ENCODE measurements at regions not wholly inside any gene's neighbourhood (a gene's known extent, or its start where the extent isn't known, plus 50 kb on each side); places are given as distances from the start of the nearest gene placed in this dataset.

DNA sequence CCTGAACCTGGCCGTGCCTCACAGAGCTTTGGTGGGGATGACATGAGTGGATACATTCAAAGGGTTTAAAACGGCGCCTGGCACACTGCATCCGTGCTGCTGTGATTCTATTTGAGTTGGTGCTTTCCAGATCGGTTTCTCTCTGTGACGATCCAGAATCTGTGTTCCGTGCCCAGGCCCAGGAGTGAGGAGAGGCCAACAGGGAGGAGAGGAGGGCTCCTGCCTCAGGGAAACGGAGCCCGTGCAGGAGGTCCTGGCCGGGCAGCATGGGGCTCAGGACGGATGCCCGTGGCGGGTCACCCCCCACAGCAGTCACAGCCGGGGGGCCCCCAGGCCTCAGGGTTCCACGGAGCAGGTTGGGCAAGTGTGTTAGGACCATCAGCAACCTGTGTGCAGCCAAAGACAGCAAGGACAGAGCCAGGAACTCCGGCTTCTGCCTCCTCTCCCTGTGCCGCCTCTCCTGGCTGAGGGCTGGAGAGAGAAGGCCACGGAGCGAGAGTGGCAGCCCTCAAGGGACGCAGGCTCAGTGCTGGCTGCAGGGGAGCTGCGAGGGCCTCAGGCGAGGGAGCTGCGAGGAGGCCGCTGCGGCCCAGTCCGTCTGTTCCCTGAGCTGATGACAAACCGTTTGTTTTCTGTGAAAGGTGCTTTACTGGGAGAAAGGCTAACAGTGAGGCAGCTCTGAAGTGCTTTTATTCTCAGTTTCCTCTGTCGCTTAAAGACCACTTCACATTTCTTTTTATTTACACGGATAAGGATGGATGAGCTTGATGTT, 99.3 kb downstream of the METRNL start:
- Histone ChIP-seq H3K4me1 (ENCODE audit: control insufficient read depth in 2 of 2, insufficient read depth in 2 of 2, low read length in 1 of 2) (no peaks in the 10 kb centered on the region), H3K36me3 (ENCODE audit: control insufficient read depth in 2 of 2, insufficient read depth in 2 of 2, low read length in 1 of 2) (no peaks in the 10 kb centered on the region), H3K4me3 (ENCODE audit: low read depth in 1 of 2, low read length in 2 of 2) (no peak overlapping the region), H3K9me3 (ENCODE audit: control insufficient read depth in 2 of 2, insufficient read depth in 1 of 2, low read depth in 1 of 2, low read length in 1 of 2) (no peaks in the 10 kb centered on the region), H3K27me3 (ENCODE audit: control insufficient read depth in 1 of 2, insufficient read depth in 2 of 2, low read length in 2 of 2) (no peaks in the 10 kb centered on the region), H3K27ac (ENCODE audit: low read depth in 2 of 2, low read length in 1 of 2) (no peak overlapping the region)
- WGBS, 2 donors, result 85 to 86% methylated on average over 26 to 29 of the region's 29 CpGs

DNA sequence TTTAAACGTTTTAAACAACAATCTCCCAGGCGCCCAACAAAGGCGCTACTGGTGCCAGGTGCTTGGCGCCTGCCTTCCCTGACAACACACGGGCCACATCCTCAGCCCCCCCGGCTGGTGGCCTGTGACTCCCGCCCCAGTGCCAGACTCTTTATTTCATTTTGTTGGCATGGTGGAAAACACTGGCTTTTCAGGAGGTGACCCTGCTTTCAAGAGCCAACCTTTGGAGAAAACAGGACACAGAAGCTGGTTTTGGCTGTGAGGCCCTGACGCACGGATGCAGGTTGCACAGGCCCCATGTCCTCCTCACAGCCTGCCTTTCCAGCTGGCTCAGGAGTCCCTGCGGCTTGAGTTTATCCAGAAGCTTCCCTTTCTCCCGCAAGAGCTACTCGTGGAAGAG, 100.0 kb downstream of the METRNL start:
- Histone ChIP-seq H3K4me1 (ENCODE audit: control insufficient read depth in 2 of 2, insufficient read depth in 2 of 2, low read length in 1 of 2) (no peaks in the 10 kb centered on the region), H3K36me3 (ENCODE audit: control insufficient read depth in 2 of 2, insufficient read depth in 2 of 2, low read length in 1 of 2) (no peaks in the 10 kb centered on the region), H3K4me3 (ENCODE audit: low read depth in 1 of 2, low read length in 2 of 2) (no peak overlapping the region), H3K9me3 (ENCODE audit: control insufficient read depth in 2 of 2, insufficient read depth in 1 of 2, low read depth in 1 of 2, low read length in 1 of 2) (no peaks in the 10 kb centered on the region), H3K27me3 (ENCODE audit: control insufficient read depth in 1 of 2, insufficient read depth in 2 of 2, low read length in 2 of 2) (no peaks in the 10 kb centered on the region), H3K27ac (ENCODE audit: low read depth in 2 of 2, low read length in 1 of 2) (no peak overlapping the region)
- 79% methylated on average over 12 of the region's 12 CpGs for WGBS, 2 donors

DNA sequence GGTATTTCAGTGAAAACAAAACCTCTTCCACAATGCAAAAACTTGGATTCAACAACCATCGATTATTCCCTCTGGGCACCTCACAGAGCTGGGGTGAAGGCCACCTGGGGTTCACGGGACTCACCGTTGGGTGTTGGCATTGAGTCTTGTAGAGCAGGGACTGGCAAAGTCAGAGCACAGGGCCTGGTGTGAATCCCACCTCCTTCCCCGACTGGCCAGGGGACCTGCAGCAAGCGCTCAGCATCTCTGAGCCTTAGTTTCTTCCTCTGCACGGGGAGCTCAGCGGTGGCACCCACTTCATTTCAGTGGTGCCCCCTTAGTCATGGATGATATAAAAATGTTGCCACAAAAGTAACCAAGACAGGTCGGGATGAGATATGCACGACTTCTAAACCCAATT, 100.4 kb downstream of the METRNL start:
- H3K36me3 ChIP-seq (ENCODE audit: control insufficient read depth in 2 of 2, insufficient read depth in 2 of 2, low read length in 1 of 2), result no peaks in the 10 kb centered on the region
- no peak overlapping the region for H3K27ac ChIP-seq (ENCODE audit: low read depth in 2 of 2, low read length in 1 of 2)
- H3K4me1 ChIP-seq (ENCODE audit: control insufficient read depth in 2 of 2, insufficient read depth in 2 of 2, low read length in 1 of 2), result no peaks in the 10 kb centered on the region
- no peaks in the 10 kb centered on the region for H3K9me3 ChIP-seq (ENCODE audit: control insufficient read depth in 2 of 2, insufficient read depth in 1 of 2, low read depth in 1 of 2, low read length in 1 of 2)
- WGBS, 2 donors, result 85 to 88% methylated on average over 9 of the region's 9 CpGs
- H3K27me3 ChIP-seq (ENCODE audit: control insufficient read depth in 1 of 2, insufficient read depth in 2 of 2, low read length in 2 of 2), result no peaks in the 10 kb centered on the region
- no peak overlapping the region for H3K4me3 ChIP-seq (ENCODE audit: low read depth in 1 of 2, low read length in 2 of 2)

DNA sequence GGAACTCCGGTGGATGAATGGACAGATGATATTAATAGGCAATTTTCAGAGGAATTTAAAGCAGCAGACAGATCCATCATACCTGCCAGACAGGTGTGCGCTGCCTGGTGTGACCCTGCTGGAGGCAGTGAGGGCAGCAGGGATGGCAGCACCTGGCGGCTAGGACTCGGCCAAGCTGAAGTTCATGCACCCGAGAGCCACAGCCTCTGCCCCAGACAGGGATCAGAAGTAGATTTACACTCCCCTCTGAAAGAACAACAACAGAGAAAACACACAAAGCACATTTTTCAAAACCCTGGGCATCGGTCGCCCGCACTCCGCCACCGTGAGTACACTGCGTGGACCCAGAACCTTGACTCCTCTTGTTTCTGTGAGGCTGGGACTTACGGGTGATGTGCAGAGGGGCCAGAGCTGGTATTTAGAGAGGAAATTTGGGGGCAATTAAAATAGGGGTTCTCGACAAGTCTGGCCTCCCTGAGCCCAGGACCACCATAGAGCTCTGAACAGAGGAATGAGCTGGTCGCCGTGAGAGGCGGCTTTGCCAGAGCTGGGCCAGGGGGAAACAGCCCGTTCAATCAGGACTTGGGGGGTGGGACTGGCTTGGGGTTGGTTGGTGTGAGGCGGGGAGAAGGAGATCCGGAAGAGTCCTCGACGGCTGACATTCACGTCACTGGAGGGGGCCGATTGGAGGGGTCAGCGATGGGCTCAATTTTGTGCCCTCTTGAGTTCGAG, 101.0 kb downstream of the METRNL start:
- H3K27ac ChIP-seq (ENCODE audit: low read depth in 2 of 2, low read length in 1 of 2), result no peak overlapping the region
- H3K27me3 ChIP-seq (ENCODE audit: control insufficient read depth in 1 of 2, insufficient read depth in 2 of 2, low read length in 2 of 2), result no peaks in the 10 kb centered on the region
- WGBS, 2 donors, result 93 to 95% methylated on average over 25 of the region's 25 CpGs
- H3K36me3 ChIP-seq (ENCODE audit: control insufficient read depth in 2 of 2, insufficient read depth in 2 of 2, low read length in 1 of 2), result no peaks in the 10 kb centered on the region
- no peak overlapping the region for H3K4me3 ChIP-seq (ENCODE audit: low read depth in 1 of 2, low read length in 2 of 2)
- H3K4me1 ChIP-seq (ENCODE audit: control insufficient read depth in 2 of 2, insufficient read depth in 2 of 2, low read length in 1 of 2), result no peaks in the 10 kb centered on the region
- H3K9me3 ChIP-seq (ENCODE audit: control insufficient read depth in 2 of 2, insufficient read depth in 1 of 2, low read depth in 1 of 2, low read length in 1 of 2), result peaks cover 0 to 2% of the 10 kb centered on the region in 2 donors

DNA sequence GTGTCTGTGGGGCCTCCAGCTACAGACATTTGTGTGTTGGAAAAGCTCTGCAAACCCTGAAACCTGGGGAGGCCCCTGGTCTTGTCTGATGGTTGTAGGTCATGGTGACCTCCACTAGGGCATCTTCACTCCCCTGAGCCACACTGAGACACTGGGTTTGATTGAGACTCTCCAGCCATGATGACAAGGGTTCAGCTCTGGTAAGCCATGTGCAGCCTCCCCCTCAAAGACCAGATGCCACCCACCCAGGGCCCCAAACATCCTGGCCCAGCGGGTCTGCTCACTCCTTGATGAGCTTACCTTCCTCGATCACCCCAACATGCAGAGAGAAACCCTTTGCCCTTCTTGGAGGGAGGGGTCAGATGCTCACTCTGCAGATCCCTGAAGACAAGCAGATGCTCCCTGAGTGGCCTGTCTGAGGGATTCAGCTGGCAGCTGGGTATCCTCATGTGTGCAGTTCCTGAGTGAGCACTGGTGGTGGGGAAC, 101.6 kb downstream of the METRNL start:
- 86 to 94% methylated on average over 2 of the region's 2 CpGs for WGBS, 2 donors

DNA sequence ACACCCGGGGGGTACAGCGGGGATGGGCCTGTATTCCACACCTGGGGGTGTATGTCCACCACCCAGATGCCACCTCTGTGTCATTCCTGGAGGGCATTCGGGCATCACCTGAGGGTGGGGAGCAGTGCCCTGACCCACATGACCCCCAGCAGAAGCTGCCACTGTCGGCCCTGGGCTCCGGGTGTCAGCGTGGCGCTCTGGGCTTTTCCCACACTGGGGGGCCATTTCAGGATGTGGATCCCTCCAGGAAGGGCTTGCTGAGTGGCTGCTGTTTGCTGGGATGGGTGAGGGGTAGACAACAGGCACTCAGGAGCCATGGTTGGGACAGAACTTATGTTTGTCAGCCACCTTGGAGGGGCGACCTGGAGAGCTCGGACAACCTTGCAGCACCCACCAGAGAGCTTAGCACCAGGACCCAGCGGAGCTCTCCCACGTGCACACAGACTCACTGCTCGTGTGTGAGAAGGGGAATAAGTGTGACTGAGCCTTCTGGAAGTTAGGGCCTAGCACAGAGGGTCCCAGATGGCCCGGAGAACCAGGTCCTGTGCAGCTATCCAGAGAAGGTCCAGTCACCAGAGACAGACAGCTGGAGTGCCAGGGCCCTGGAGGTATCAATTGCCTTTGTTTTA, 102.7 kb downstream of the METRNL start:
- peaks cover 0 to 2% of the 10 kb centered on the region in 2 donors for H3K9me3 ChIP-seq (ENCODE audit: control insufficient read depth in 2 of 2, insufficient read depth in 1 of 2, low read depth in 1 of 2, low read length in 1 of 2)
- 83 to 88% methylated on average over 13 of the region's 13 CpGs for WGBS, 2 donors
- no peaks in the 10 kb centered on the region for H3K36me3 ChIP-seq (ENCODE audit: control insufficient read depth in 2 of 2, insufficient read depth in 2 of 2, low read length in 1 of 2)
- H3K27me3 ChIP-seq (ENCODE audit: control insufficient read depth in 1 of 2, insufficient read depth in 2 of 2, low read length in 2 of 2), result no peaks in the 10 kb centered on the region
- H3K27ac ChIP-seq (ENCODE audit: low read depth in 2 of 2, low read length in 1 of 2), result no peak overlapping the region
- no peaks in the 10 kb centered on the region for H3K4me1 ChIP-seq (ENCODE audit: control insufficient read depth in 2 of 2, insufficient read depth in 2 of 2, low read length in 1 of 2)
- no peak overlapping the region for H3K4me3 ChIP-seq (ENCODE audit: low read depth in 1 of 2, low read length in 2 of 2)

More for the DNA sequence above, 101.6 kb downstream of the METRNL start:
- Histone ChIP-seq H3K36me3 (ENCODE audit: control insufficient read depth in 2 of 2, insufficient read depth in 2 of 2, low read length in 1 of 2) (no peaks in the 10 kb centered on the region), H3K27me3 (ENCODE audit: control insufficient read depth in 1 of 2, insufficient read depth in 2 of 2, low read length in 2 of 2) (no peaks in the 10 kb centered on the region), H3K4me3 (ENCODE audit: low read depth in 1 of 2, low read length in 2 of 2) (no peak overlapping the region), H3K4me1 (ENCODE audit: control insufficient read depth in 2 of 2, insufficient read depth in 2 of 2, low read length in 1 of 2) (no peaks in the 10 kb centered on the region), H3K27ac (ENCODE audit: low read depth in 2 of 2, low read length in 1 of 2) (no peak overlapping the region), H3K9me3 (ENCODE audit: control insufficient read depth in 2 of 2, insufficient read depth in 1 of 2, low read depth in 1 of 2, low read length in 1 of 2) (peaks cover 0 to 2% of the 10 kb centered on the region in 2 donors)

DNA sequence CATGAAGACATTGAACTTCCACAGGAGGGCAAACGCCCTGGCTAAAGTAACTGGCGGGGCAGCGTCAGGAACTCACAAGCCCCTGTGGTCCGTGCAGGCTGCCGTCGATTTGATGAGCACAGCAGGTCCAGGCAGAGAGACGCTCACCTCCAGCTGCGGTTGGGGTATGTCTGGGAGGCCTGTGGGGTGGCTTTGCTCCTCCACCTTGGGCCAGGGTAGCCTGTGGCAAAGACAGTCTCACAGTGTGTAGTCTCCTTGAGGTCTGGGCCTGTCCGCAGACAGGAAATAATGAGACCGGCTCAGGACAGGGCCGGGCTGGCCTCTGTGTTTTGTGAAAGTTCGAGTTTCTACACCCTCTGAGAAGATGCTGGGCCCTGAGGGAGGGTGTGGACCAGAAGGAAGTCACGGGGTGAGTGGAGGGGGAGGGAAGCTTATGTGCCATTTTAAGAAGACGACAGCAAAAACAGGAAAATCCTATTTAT, 103.3 kb downstream of the METRNL start:
- Histone ChIP-seq H3K9me3 (ENCODE audit: control insufficient read depth in 2 of 2, insufficient read depth in 1 of 2, low read depth in 1 of 2, low read length in 1 of 2) (peaks cover 0 to 2% of the 10 kb centered on the region in 2 donors), H3K27ac (ENCODE audit: low read depth in 2 of 2, low read length in 1 of 2) (no peak overlapping the region)
- WGBS, 2 donors, result 71 to 78% methylated on average over 14 of the region's 14 CpGs

DNA sequence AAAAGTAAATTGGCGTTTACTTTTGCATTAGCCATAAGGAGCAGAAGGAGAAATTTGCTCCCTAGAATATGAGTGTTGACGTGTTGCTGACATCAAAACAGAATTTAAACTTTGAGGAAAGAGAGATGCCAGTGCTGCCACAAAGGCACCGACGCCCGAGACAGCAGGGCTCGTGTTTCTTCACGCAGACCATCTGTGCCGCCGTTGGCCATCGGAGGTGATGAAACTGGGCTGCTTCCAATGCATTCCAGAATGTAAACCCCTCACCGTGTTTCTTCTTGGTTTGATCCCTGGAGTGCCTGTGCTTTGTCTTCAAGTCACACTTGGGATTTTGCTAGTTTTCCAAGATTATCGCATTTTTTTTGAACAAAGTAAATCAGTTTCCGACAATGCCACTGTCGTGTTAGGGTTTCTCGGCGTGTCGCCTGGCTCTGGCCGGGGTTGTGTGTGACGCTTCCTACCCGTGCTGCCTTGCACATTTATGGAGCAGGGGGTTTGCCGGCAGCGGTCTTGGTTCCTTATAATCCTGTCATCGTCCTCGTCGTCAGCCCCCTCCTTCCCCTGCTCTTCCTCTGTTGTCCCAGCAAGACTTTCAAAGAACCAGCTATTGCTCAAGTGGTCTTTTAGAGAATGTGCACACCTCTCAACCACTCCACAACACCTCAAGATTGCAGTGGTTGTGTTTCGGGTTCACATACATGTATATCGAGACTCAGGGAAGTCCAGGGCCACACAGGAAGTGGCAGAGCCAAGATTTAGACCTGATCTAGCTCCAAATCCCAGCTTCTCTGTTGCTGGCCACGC, 103.9 kb downstream of the METRNL start:
- WGBS, 2 donors, result 86 to 87% methylated on average over 28 of the region's 28 CpGs
- no peaks in the 10 kb centered on the region for H3K36me3 ChIP-seq (ENCODE audit: control insufficient read depth in 2 of 2, insufficient read depth in 2 of 2, low read length in 1 of 2)
- H3K4me1 ChIP-seq (ENCODE audit: control insufficient read depth in 2 of 2, insufficient read depth in 2 of 2, low read length in 1 of 2), result no peaks in the 10 kb centered on the region
- H3K4me3 ChIP-seq (ENCODE audit: low read depth in 1 of 2, low read length in 2 of 2), result no peak overlapping the region
- no peak overlapping the region for H3K27ac ChIP-seq (ENCODE audit: low read depth in 2 of 2, low read length in 1 of 2)
- H3K27me3 ChIP-seq (ENCODE audit: control insufficient read depth in 1 of 2, insufficient read depth in 2 of 2, low read length in 2 of 2), result no peaks in the 10 kb centered on the region
- peaks cover 0 to 2% of the 10 kb centered on the region in 2 donors for H3K9me3 ChIP-seq (ENCODE audit: control insufficient read depth in 2 of 2, insufficient read depth in 1 of 2, low read depth in 1 of 2, low read length in 1 of 2)

More for the DNA sequence above, 103.3 kb downstream of the METRNL start:
- H3K36me3 ChIP-seq (ENCODE audit: control insufficient read depth in 2 of 2, insufficient read depth in 2 of 2, low read length in 1 of 2), result no peaks in the 10 kb centered on the region
- H3K4me3 ChIP-seq (ENCODE audit: low read depth in 1 of 2, low read length in 2 of 2), result no peak overlapping the region
- H3K4me1 ChIP-seq (ENCODE audit: control insufficient read depth in 2 of 2, insufficient read depth in 2 of 2, low read length in 1 of 2), result no peaks in the 10 kb centered on the region
- H3K27me3 ChIP-seq (ENCODE audit: control insufficient read depth in 1 of 2, insufficient read depth in 2 of 2, low read length in 2 of 2), result no peaks in the 10 kb centered on the region

DNA sequence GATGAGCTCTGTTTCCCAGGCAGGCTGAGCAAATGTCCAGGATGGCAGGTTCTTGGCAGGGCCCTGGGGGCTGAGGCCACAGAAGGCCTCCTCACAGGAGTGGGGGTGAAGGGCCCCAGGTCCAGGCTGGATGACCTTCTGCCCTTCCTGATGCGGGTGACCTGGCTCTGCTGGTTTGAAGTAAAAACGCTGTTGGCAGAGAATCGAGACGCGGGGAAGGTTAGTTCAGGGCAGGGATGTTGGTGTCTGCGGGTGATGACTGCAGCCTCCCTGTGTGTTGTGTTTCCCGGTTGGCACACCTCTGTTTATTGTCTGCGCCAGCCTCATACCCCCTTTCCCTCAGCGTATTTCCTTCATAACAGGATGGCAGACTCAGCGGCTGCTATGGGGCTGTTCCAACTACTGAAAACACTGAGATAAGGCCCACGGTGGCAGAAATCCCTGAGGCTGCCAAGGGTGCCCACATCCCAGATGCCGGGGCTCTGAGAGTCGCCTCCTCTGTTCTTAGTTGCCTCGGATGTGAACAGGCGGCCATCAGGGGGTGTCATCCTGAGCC, 104.6 kb downstream of the METRNL start:
- Histone ChIP-seq H3K4me1 (ENCODE audit: control insufficient read depth in 2 of 2, insufficient read depth in 2 of 2, low read length in 1 of 2) (no peaks in the 10 kb centered on the region), H3K36me3 (ENCODE audit: control insufficient read depth in 2 of 2, insufficient read depth in 2 of 2, low read length in 1 of 2) (no peaks in the 10 kb centered on the region), H3K27ac (ENCODE audit: low read depth in 2 of 2, low read length in 1 of 2) (no peak overlapping the region), H3K9me3 (ENCODE audit: control insufficient read depth in 2 of 2, insufficient read depth in 1 of 2, low read depth in 1 of 2, low read length in 1 of 2) (peaks cover 0 to 2% of the 10 kb centered on the region in 2 donors), H3K27me3 (ENCODE audit: control insufficient read depth in 1 of 2, insufficient read depth in 2 of 2, low read length in 2 of 2) (no peaks in the 10 kb centered on the region), H3K4me3 (ENCODE audit: low read depth in 1 of 2, low read length in 2 of 2) (no peak overlapping the region)
- 73 to 80% methylated on average over 15 of the region's 15 CpGs for WGBS, 2 donors
